Liver (tissue), 8 donors: ENCODE measurements at regions not wholly inside any gene's neighbourhood (a gene's known extent, or its start where the extent isn't known, plus 50 kb on each side); places are given as distances from the start of the nearest gene placed in this dataset.
A peak's percentile ranks its signal among the peaks of the same experiment; 100 is the strongest.

Experiments
- DNase-seq: peaks from one replicate; pipeline ENCODE4 v3.0.0-alpha.2; 2017; ENCODE audit warnings: low spot score
- H3K27ac ChIP-seq, 2 donors: one replicate each; pipeline ENCODE4 v1.7.0; 2013; ENCODE audit warnings: inconsistent platforms in 2 of 2, low read length in 2 of 2, control low read depth in 1 of 2, low read depth in 1 of 2, mild to moderate bottlenecking in 1 of 2
- H3K27me3 ChIP-seq, 4 donors: one replicate each; pipeline versions ENCODE4 v1.6.1 to v1.7.0; 2013; ENCODE audit warnings: low read length in 3 of 4, inconsistent platforms in 1 of 4, mild to moderate bottlenecking in 1 of 4, moderate library complexity in 1 of 4; ENCODE audit not compliant: control insufficient read depth in 4 of 4, insufficient read depth in 4 of 4
- H3K36me3 ChIP-seq, 4 donors: one replicate each; pipeline versions ENCODE4 v1.6.1 to v1.7.0; 2013; ENCODE audit warnings: low read length in 3 of 4, mild to moderate bottlenecking in 3 of 4, low read depth in 1 of 4, moderate library complexity in 1 of 4; ENCODE audit not compliant: control insufficient read depth in 4 of 4, insufficient read depth in 3 of 4
- H3K4me1 ChIP-seq, 4 donors: one replicate each; pipeline versions ENCODE4 v1.6.1 to v1.7.0; 2013; ENCODE audit warnings: low read length in 3 of 4, mild to moderate bottlenecking in 3 of 4, moderate library complexity in 1 of 4; ENCODE audit not compliant: control insufficient read depth in 4 of 4, insufficient read depth in 4 of 4
- H3K4me3 ChIP-seq, 3 donors: one replicate each; pipeline versions ENCODE4 v1.6.1 to v1.7.0; 2013; ENCODE audit warnings: low read length in 3 of 3, control low read depth in 1 of 3, low read depth in 1 of 3, mild to moderate bottlenecking in 1 of 3
- H3K9ac ChIP-seq, 2 donors: one replicate each; pipeline ENCODE4 v1.7.0; 2013; ENCODE audit warnings: low read length in 2 of 2, mild to moderate bottlenecking in 2 of 2, moderate library complexity in 2 of 2, control low read depth in 1 of 2, low read depth in 1 of 2
- H3K9me3 ChIP-seq, 4 donors: one replicate each; pipeline versions ENCODE4 v1.6.1 to v1.7.0; 2013; ENCODE audit warnings: low read length in 3 of 4; ENCODE audit not compliant: control insufficient read depth in 4 of 4
- ATF3 ChIP-seq: IDR thresholded peaks from 2 replicates; pipeline ENCODE4 v1.6.1; 2016; ENCODE audit warnings: antibody characterized with exemption
- CTCF ChIP-seq: fragments of 150-350 bp; IDR thresholded peaks from 2 replicates; pipeline ENCODE4 v1.5.1; 2017; ENCODE audit warnings: improper control_type of control experiment, low read depth, low read length; ENCODE audit not compliant: missing input control
- EGR1 ChIP-seq, 2 donors: IDR thresholded peaks; 2 replicates each; pipeline ENCODE4 v1.6.1; 2016 to 2018; ENCODE audit warnings: antibody characterized with exemption in 2 of 2, low read depth in 2 of 2
- FOXA1 ChIP-seq: IDR thresholded peaks from 2 replicates; pipeline ENCODE4 v1.6.1; 2016; ENCODE audit warnings: antibody characterized with exemption
- FOXA2 ChIP-seq: IDR thresholded peaks from 2 replicates; pipeline ENCODE4 v1.6.1; 2016; ENCODE audit warnings: antibody characterized with exemption
- GABPA ChIP-seq, 2 donors: IDR thresholded peaks in 1 of 2; conservative IDR thresholded peaks in 1 of 2; 2 replicates each; pipeline ENCODE4 v1.6.1; 2016; ENCODE audit warnings: antibody characterized with exemption in 2 of 2, mild to moderate bottlenecking in 1 of 2, moderate library complexity in 1 of 2
- HNF4A ChIP-seq, 2 donors: conservative IDR thresholded peaks; 2 replicates each; pipeline ENCODE4 v1.6.1; 2016; ENCODE audit warnings: antibody characterized with exemption in 2 of 2, mild to moderate bottlenecking in 2 of 2
- JUND ChIP-seq, 2 donors: IDR thresholded peaks; 2 replicates each; pipeline ENCODE4 v1.6.1; 2016; ENCODE audit warnings: antibody characterized with exemption in 2 of 2
- NR2F2 ChIP-seq: IDR thresholded peaks from 2 replicates; pipeline ENCODE4 v1.6.1; 2016; ENCODE audit warnings: antibody characterized with exemption
- RAD21 ChIP-seq, 2 donors: IDR thresholded peaks; 2 replicates each; pipeline ENCODE4 v1.6.1; 2016; ENCODE audit warnings: antibody characterized with exemption in 2 of 2, mild to moderate bottlenecking in 2 of 2
- REST ChIP-seq: IDR thresholded peaks from 2 replicates; pipeline ENCODE4 v1.6.1; 2016; ENCODE audit warnings: antibody characterized with exemption, mild to moderate bottlenecking
- RXRA ChIP-seq, 2 donors: IDR thresholded peaks; 2 replicates each; pipeline ENCODE4 v1.6.1; 2017 to 2018; ENCODE audit warnings: antibody characterized with exemption in 2 of 2, mild to moderate bottlenecking in 1 of 2
- SP1 ChIP-seq: IDR thresholded peaks from 2 replicates; pipeline ENCODE4 v1.6.1; 2018; ENCODE audit warnings: antibody characterized with exemption, mild to moderate bottlenecking
- TAF1 ChIP-seq: conservative IDR thresholded peaks from 2 replicates; pipeline ENCODE4 v1.6.1; 2016; ENCODE audit warnings: antibody characterized with exemption, mild to moderate bottlenecking
- YY1 ChIP-seq: IDR thresholded peaks from 2 replicates; pipeline ENCODE4 v1.6.1; 2016; ENCODE audit warnings: antibody characterized with exemption, mild to moderate bottlenecking
- ZBTB33 ChIP-seq: IDR thresholded peaks from 2 replicates; pipeline ENCODE4 v1.6.1; 2016; ENCODE audit warnings: antibody characterized with exemption
- WGBS: extraction: QIAGEN DNeasy Blood & Tissue Kit; methylation state at CpG from one replicate; pipeline ENCODE4 v1.1.7; 2013; 5-methylcytosine and 5-hydroxymethylcytosine counted together
- donor health status: healthy.
- donor health status: healthy.
- donor health status: healthy.
- donor health status: healthy.
- donor health status: healthy.

- WGBS = 46% methylated on average over 17 of the region's 17 CpGs
- peaks cover 0 to 17% (median 0%) of the 10 kb centered on the region in 4 donors for H3K27me3 ChIP-seq
- H3K36me3 ChIP-seq = no peaks in the 10 kb centered on the region
- H3K4me1 ChIP-seq = no peaks in the 10 kb centered on the region
- no peaks in the 10 kb centered on the region for H3K9me3 ChIP-seq
- no peak for DNase-seq
- no peak overlapping the region for H3K4me3 ChIP-seq
- no peak overlapping the region for H3K9ac ChIP-seq
- TF ChIP-seq CTCF (no peak), ATF3 (no peak), ZBTB33 (no peak), FOXA2 (no peak), GABPA (IDR thresholded peaks at IDR 0.05 in 1 of 2, conservative IDR thresholded peaks at IDR 0.05 in 1 of 2) (no peak), TAF1 (no peak)
- H3K27ac ChIP-seq = no peak overlapping the region
Observed at GRCh38 chr3:128555841-128556240, 62.8 kb upstream of the GATA2 start.

- H3K27me3 ChIP-seq = peaks cover 0 to 17% (median 0%) of the 10 kb centered on the region in 4 donors
- H3K27ac ChIP-seq = no peak overlapping the region
- H3K4me3 ChIP-seq = no peak overlapping the region
Observed at GRCh38 chr3:128555098-128555825, 62.3 kb upstream of the GATA2 start.

GRCh38 chr3:128554465-128555097 lies 61.6 kb upstream of the GATA2 start:
- no peak overlapping the region for H3K9ac ChIP-seq
- peaks cover 0 to 16% (median 0%) of the 10 kb centered on the region in 4 donors for H3K27me3 ChIP-seq
- DNase-seq = peak; percentile 24
- no peaks in the 10 kb centered on the region for H3K9me3 ChIP-seq
- H3K36me3 ChIP-seq = no peaks in the 10 kb centered on the region
- H3K4me1 ChIP-seq = no peaks in the 10 kb centered on the region
- 69% methylated on average over 28 of the region's 28 CpGs for WGBS
- H3K4me3 ChIP-seq = no peak overlapping the region
- no peak overlapping the region for H3K27ac ChIP-seq
- TF ChIP-seq GABPA (IDR thresholded peaks at IDR 0.05 in 1 of 2, conservative IDR thresholded peaks at IDR 0.05 in 1 of 2) (no peak), RXRA (IDR thresholded peaks at IDR 0.05) (no peak), REST (no peak), ATF3 (no peak), SP1 (no peak), ZBTB33 (no peak), YY1 (no peak), TAF1 (no peak), JUND (IDR thresholded peaks at IDR 0.05) (no peak), EGR1 (IDR thresholded peaks at IDR 0.05; ENCODE audit: low read depth in 2 of 2) (no peak), HNF4A (conservative IDR thresholded peaks at IDR 0.05) (no peak), FOXA2 (no peak), NR2F2 (no peak), FOXA1 (no peak), RAD21 (IDR thresholded peaks at IDR 0.05) (no peak)

More at GRCh38 chr3:128555098-128555825, 62.3 kb upstream of the GATA2 start:
- H3K4me1 ChIP-seq = no peaks in the 10 kb centered on the region
- WGBS = 6% methylated on average over 68 of the region's 68 CpGs
- no peaks in the 10 kb centered on the region for H3K36me3 ChIP-seq
- DNase-seq = no peak
- no peak overlapping the region for H3K9ac ChIP-seq
- TF ChIP-seq FOXA1 = no peak
- TF ChIP-seq SP1 = peak; percentile 26
- TF ChIP-seq YY1 = no peak
- no peaks in the 10 kb centered on the region for H3K9me3 ChIP-seq
